Dermis blood vessel endothelial cell (primary cell): ENCODE measurements at regions not wholly inside any gene's neighbourhood (a gene's known extent, or its start where the extent isn't known, plus 50 kb on each side); places are given as distances from the start of the nearest gene placed in this dataset.

Experiments
- DNase-seq: peaks from one replicate; pipeline ENCODE4 v3.0.0; 2010

DNA sequence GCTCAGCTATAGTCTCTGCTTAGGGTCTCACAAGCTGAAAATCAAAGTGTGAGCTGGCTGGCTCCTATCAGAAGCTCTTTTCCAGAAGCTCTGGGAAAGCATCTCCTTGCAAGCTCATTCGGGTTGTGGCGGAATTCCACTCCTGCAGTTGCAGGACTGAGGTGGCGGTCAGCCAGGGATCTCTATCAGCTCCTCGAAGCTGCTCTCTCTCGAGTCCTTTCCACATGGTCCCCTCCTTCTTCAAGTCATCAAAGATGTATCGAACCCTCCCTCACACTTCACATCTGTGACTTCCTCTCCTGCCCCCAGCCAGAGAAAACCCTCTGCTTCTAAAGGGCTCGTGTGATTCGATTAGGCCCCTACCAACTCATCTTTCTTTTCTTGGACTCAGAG lies 141.7 kb downstream of the ZFP36L2 start:
- peak; percentile 15 for DNase-seq

DNA sequence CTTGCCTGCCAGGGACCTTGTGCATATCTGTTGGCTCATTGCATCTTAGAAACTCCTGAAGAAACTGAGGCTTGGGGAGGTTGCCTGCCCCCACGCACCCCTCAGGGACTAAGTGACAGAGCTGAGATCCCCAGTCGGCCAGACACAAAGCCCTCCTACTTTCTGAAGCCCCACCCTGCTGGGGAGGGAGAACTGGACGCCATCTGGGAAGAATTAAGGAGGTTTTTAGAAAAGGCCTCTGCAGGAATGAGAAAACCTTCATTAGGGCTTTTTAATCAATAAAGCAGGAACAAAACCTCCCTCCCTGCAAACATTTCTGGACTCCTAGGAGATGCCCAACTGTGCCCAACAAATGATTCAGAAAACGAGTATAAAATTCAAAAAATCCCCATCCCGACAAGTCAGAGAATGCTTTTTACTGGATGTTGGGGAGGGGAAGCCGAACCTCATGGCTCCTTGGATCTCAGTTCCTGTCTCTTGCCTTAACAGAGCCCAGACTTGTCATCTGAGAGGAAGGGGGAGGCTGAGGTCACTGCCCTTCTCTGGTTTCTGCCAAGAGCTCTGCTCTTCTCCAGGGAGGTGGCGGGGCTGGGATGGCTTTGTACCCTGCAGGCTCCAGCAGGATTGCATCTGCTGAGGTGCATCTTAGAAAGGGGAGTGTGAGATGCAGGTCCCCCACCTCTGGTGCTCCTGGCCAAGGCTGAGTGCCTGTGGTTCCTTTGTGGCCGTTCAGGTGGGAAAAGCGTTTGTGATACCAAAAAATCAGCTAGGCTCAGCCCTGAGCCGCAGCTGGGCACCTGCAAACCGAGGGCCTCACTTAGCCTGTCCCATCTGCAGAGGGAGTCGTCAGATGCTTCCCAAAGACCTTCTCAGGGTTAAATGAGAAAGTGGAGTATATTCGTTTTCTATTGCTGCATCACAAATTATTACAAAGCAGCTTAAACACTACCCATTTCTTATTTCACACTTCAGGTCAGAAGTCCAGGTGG lies 142.4 kb downstream of the ZFP36L2 start:
- peak; percentile 44 for DNase-seq

DNA sequence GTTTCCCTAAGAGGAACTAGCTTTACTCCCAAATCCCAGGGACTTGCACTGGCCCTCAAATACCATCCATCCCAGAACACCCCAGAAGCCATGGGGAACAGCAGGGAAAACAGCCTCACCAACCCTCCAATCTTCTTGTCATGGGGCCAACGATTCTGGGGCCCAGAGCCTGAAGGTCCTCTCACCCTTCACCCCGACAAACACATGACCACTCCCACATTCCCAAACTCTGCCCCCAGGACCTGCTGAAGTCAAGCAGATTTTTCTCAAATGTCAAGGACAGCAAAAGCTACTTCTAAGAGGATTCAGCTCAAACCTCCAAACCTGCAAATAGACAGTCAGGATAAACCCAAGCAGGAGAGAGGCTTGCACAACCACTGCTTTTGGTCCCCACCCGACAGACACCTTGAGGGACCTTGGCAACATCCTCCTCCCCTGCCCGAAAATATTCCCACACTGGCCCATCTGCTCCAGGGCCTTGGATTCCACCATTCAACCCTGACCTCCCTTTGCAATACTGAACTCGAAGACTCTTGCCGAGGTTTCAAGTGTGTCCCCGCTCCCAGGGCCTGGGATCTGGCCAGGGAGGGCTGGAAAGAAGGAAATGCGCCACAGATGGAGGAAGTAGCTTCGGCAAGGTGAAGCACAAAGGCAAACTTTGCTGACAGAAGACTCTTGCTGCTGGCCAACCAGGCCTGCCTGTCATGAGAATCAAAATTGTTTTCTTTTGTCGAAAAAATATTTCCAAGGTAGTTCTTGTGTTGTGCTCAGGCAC lies 143.3 kb downstream of the ZFP36L2 start:
- peak; percentile 69 for DNase-seq

DNA sequence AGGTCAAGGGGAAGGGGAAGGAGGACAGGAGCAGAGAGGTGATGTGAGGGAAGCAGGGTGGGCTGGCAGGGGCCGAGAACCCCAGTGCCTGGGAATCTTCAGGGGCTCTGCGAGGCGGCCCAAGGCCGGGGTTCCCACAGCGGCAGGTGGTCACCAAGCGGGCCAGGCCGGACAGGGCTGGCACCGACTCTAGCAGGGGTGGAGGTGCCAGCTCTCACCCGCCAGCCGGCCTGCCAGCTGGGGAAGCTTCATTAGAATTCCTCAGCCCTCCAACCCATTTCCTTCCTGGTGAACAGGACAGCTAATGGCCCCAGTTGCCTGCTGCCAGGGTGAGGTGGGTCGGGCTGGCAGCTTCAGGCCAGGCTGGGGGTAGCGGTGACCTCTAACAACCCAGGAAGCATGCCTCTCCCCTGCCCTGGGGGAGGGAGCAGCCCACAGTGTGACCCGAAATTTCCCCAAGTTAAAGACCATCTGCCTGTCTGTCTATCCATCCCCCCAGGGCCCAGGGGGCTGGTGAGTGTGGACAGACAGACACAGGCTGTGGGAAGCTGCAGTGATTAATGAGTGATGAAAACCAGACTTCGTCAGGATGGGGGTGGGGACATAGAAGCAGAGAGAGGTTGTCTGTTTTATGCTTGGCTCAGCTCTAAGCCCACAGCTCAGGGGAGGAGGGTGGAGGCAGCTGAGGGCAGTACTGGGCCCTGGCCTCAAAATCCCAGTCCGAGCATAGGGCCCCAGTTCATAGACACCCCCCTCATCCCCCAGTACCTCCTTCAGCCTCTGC lies 144.1 kb downstream of the ZFP36L2 start:
- peak; percentile 54 for DNase-seq

DNA sequence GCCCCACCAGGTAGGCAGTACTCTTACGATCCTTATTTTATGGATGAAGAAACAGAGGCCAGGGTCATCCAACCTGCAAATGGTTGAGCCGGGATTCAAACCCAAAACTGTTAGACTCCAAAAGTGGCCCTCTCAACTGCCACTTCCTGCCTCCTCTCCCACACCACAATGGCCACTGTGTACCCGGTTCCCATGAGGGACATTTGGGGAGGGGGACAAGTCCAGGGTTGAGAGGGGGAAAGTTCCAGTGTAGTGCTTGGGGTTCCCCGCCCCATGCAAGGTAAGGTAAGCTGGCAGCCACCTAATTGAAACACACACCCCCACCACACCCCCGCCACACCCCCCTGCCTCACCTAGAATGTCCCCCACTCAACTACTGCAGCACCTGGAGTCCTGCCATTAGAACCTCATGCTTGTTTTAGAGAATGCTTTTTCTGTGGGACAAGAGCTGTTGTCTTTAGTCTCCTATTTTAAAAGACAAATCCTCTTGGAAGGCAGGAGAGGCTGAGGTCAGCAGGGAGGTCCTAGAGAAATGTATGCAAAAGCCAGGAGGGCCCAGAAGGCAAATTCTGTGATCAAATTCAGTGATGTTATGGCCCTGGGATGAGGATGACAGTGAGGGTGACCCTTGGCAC lies 145.2 kb downstream of the ZFP36L2 start:
- no peak for DNase-seq

DNA sequence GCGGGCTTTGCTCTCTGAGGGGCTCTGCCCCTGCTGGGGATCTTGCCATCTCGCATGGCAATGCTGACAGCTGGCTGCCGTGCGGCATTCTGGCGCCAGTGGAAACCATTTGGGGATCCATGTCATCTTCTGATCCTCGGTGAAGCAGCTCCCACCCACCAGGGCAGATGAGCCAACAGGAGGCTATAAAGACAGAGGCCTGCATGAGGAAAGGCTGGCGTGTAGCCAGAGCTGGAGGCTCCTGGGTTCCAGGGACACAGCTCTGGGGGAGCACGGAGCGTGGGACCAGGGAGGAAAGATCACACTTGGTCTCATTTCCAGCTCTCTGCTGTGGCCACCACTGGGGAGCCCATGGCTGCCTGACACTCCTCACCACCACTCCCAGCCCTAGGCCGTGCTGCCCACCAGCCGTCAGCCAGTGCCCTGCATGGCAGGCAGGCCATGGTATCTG lies 145.8 kb downstream of the ZFP36L2 start:
- no peak for DNase-seq

DNA sequence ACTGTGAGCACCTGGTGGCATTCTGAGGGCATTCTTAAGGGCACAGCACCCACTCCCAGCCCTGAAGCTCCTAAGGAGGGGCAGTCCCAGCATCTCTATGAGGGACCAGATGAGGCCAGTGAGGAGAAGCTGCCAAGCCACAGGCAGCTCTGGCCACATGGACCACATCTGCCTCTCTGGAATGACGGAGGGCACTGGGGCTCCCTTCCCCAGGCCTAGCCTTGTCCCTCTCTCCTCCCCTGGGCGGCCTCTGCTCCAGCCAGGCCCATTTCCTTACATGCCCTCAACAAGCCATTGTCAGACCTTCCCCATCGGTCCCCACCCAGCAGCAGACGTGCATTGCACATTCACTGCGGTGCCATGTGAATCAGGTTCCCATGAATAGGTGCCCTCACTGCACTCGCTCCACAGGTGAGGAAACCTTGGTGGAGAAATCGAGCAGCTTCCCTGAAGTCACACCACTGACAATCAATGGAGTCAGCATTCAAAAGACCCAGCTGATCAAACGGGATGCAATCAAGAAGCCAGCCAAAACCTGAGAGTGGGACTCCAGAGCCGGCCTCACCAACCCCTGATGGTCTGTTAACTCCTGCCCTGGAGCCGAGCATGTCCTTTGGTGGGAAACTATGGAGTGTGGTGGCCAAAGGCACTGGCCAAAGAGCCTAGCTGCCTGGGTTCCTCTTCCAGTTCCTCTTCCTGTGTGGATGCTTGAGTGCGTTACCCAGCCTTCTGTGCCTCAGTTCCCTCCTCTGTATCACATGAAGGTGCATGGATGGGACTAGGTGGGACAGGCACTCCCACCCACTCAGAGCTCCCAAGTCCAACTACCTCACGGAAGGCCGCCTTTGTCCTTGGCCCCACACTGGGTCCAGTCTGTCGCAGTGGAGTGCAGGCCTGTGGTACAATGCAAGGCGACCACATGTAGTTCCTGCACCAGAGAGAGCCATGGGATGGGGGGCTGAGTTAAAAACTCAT lies 147.3 kb downstream of the ZFP36L2 start:
- DNase-seq: no peak

DNA sequence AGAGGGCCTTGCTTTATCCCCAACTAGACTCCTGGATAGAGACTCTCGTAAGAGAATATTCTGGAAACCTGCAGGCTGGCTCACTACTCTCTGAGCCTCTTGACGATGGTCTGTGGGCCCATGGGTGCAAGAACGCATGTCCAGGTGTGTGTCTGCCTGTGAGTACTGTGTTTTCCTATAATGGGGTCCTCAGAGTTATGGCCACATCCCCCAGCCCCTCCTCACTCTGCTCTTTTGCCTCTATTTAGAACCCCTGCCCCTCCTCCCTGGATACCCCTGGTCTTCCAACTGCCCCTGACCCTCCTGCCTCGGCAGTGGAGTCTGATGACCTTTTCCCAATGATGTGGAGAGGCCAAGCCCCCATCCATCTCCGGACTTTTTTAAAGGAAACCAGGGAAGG lies 148.1 kb downstream of the ZFP36L2 start:
- no peak for DNase-seq

DNA sequence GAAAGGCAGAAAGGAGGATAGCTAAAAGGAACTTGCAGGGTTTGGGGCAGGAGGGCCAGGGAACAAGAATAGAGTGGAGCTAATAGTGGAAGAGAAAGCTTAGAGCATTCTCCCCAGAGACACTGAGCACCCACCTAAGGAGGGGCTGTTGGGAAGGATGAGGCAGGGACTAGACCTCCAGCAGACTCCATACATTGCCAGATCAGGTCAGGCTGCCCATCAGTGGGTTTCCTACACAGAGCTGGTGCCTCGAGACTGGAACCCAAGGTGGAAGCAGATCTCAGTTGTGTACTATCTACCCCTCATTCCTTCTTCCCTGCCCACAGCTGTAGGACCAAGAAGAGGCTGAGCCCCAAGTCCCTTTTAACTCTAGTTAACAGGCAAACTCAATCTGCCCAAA lies 148.5 kb downstream of the ZFP36L2 start:
- no peak for DNase-seq

DNA sequence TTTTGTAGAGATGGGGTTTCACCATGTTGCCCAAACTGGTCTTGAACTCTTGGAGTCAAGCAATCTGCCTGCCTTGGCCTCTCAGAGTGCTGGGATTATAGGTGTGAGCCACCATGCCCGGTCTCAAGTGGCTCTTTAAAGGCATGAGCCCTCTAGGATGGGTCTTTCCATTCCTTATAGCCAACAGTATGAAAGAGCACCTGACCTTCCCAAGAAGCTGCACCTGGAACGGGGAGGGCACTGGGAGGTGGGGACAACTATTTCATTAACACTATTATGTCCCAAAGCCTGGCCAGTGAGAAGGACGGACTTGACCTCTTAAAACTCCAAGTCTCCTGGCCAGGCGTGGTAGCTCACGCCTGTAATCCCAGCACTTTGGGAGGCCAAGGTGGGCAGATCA lies 149.7 kb downstream of the ZFP36L2 start:
- DNase-seq: no peak

DNA sequence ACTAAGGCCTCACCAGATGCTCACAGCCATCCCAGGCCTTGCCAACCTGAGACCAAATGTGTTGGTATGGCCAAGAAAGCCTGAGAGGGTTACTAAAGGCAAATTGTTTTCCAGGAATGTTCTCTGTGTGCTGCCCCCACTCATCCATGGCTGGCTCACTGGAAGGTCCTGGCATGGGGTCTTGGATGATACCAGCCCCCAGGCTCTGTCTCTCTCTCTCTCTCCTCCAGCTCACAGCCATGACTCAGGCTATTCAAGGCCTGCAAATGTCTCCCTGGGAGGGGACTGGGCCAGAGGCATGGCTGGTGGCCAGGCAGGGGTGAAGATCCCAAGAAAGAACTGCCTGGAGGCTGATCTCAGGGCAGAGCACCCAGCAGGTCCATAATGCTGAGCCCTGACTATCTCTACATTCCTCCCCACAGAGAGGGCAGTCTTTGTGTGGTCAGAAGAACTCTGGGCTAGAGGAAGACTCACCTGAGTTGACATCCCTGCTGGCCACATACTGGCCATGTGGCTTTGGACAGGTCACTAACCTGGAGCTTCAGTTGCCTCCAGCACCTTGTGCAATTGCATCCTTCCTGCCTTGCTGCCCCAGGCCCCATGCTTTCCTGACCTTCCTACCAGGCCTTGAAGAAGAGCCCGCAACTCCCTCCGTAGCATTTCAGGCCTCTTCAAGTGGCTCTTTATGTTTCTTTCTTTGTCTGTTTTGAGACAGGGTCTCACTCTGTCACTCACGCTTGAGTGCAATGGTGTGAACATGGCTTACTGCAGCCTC lies 150.4 kb downstream of the ZFP36L2 start:
- peak; percentile 68 for DNase-seq

DNA sequence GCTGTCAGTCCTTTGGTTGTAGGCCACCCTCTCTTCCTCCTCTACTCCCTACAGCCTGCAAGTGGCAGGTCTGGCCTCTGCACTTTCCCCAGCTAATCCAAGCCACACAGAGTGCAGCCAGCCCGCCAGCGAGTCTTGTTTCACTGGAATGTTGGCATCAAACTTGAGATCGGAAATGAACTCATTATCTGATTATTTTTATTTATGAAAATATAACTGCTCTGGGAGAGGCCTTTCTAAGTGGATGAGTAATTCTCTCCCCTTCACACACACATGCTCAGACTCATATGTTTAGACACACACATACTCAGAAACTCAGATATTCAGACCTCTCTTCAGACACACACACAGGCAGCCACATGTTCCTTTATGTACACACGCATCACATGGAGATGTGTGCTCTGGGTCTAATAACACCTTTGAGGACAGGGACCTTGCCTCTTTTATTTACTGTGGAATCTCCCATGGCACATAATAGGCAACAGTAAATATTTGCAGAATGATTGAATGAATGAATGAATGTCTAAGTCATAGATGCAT lies 151.3 kb downstream of the ZFP36L2 start:
- peak; percentile 95 for DNase-seq

DNA sequence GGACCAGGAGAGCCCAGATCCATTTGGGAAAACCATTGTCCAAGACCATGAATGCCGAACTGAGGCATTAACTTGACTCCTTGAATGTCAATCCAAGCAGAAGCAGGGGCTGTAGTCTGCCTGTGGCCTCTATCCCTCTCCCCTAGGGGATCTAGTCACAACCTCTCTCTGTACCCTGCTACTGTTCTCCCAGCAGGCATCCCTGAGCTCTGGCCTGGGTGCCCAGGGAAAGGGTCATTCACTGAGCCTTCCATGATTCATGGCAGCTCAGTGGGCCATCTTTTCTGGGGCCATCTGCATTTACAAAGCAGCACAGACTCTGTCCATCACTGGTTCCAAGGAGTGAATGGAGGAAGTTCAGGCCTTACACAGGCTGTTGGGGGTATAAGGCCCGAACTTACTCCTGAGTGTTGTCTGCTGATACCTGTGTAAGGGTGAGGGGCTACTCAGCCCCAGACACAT lies 151.8 kb downstream of the ZFP36L2 start:
- DNase-seq: no peak

DNA sequence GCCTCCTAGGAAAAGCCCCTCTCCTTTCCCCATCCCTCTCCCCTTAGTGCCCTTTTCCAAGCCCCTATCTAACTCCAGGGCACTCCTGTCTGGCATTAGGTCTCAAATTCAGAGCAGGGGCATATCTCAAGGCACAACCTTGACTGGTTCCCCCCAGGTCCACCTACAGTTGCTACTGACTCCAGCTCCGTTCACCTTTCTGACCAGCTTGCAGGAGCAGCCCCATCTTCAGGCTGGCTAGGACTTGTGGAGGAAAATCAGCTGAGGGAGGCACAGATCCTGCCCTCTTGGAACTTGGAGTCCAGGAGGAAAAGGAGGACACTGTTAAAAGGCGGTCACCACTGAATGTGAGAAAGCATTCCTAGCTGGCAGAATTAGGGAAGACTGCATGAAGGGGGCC lies 152.4 kb downstream of the ZFP36L2 start:
- no peak for DNase-seq

DNA sequence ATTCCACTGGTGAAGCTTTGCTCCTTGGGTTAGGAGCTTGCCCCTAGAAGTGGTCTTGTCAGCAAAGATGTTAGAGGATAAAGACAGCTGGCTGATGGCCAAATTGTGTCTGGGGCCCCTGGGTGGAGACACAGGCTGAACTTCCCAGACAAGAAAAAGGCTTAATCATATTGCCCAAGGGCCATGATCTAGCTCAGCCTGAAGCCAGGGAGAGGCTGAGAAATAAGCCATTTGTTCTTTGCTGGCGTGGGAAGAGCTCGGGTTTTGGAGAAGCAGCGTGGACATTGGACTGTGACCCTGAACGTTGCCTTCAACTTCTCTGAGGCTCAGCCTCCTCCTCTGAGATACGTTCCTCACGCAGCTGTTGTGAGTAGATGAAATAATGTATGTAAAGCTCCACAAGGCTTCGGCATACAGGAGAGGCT lies 153.0 kb downstream of the ZFP36L2 start:
- no peak for DNase-seq

DNA sequence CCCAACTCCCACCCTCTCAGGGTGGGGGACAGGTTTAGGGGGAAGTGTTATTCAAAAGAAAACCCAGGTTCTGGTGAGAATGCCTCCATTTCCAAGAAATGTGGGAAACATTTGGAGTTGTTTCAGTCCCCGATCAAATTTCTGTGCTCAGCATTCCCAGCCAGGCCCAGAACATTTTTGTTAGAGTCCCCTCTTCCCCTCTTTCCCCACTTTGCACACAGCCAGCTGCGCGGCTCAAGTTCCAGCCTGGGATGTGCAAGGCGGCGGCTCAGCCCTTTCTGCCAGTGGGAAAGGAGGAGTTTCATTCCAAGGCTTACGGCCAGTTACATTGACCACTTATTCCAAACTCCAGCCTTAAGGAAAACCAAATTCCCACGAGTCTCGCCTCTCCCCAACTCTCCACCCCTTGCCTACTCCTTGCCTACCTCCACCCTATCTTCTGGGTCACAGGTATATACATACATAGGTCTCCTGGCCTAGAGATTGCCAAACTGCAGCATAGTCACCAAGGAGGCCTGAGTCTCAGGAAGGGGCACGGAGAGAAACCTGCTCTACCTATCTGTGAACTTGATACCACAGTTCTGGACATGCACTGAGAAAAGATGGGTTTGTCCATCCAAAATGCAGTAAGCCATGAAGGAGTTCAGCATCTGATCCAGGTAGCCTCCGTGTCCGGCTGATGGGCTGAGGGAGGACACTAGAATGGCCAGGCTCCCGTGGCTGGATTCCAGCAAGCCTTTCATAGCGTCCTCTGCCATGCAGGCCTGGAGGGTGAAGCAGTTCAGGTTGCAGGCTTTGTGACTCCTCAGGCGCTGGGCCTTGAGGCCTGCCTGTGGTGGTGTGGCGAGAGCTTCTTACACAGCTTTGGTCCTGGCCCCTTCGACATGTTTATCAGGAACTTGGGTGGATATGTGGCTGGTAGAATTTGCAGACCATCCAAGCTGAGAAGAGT lies 154.5 kb downstream of the ZFP36L2 start:
- DNase-seq: no peak

DNA sequence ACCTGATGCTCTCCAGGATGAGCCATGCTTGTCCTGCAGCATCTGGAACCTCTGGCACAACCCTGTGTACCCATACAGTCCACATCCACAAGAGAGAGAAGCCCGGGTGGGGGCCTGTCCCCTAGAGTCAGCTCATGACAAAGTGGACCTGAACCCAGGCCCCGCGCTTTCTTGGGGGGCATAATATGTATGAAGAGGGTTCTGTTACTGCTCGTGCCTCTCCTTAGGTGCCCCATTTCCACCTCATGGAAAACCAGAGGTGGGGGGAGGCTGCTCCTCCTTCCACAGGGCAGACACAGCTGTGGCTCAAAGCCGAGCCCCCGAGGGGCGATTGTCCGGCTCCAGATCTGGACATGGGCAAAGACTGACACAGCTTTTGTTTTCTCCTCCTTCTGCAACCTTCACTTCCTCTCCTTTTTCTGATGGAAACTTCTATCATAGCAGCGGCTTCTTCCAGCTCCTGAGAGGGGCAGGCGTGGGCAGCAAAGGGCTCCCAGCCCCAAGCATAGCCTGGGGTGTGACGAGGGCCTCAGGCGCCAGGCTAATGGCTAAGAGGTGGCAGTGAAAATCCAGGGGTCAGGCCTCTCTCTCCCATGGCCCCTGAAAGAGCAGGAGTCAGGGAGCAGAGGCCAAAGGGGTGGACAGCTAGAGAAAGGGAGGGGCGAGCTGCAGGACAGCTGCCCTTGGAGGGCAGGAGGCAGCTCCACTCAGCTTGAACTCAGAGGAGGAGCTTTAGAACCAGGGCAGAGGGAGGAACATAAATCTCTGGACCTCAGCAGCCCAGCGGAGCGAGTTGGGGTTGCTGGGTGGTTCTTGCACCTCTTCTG lies 155.5 kb downstream of the ZFP36L2 start:
- DNase-seq: no peak

DNA sequence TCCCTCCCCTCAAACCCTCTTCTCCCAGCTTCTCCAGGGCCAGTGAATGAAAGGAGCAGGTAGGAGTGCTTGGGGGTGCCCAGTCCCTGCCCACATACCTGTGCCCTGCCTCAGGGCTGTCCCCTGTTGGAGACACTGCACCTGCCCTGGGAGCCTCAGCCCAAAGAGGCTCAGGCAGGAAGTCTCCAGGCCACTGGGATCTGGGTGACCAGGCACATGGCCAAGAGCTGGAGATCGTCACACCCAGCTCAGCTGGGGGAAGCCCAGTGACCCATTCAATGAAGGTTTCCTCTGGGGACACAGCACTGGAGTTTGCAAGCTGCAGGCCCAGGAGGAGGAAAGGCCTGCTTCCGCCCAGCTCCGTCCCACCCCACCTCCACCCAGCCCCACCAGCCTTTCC lies 156.4 kb downstream of the ZFP36L2 start:
- DNase-seq: no peak
